HCT116 (cell line): ENCODE measurements at regions not wholly inside any gene's neighbourhood (a gene's known extent, or its start where the extent isn't known, plus 50 kb on each side); places are given as distances from the start of the nearest gene placed in this dataset.

ENCODE experiments used
- ATAC-seq: fragments of 200-7000 bp; cut with Tn5 transposase; 2 replicates; pipeline ENCODE4 v1.9.1; 2020; ENCODE audit warnings: mild to moderate bottlenecking, moderate library complexity
- BruUV-seq: library from RNA; stranded (reverse); fragments of 400-500 nt; replicated peaks from 2 replicates; lab custom pipeline; 2021; lab: Mats Ljungman, UMichigan
- CTCF ChIA-PET: fragments of 300-600 bp; sonication (Branson Sonifier 250); formaldehyde crosslinking; loops from one replicate; lab custom pipeline; 2021; ENCODE audit warnings: antibody characterized with exemption; lab: Charles Lee
- POLR2A ChIA-PET: fragments of 300-600, 350-600 bp; sonication (Branson Sonifier 250); formaldehyde crosslinking; loops from one replicate; lab custom pipeline; 2021; ENCODE audit warnings: antibody characterized with exemption; lab: Charles Lee
- RAD21 ChIA-PET, 2 experiments: fragments of 300-600 bp; sonication (Branson Sonifier 250); formaldehyde crosslinking; loops; one replicate each; lab custom pipeline; 2023; ENCODE audit warnings: low total read pairs in 2 of 2; ENCODE audit not compliant: uncharacterized antibody in 2 of 2, unreplicated experiment in 2 of 2, low non-redundant PET in 1 of 2; lab: Charles Lee
- DNase-seq: peaks from one replicate; pipeline ENCODE4 v3.0.0-alpha.2; 2010; ENCODE audit warnings: low read depth, low spot score
- H2AFZ ChIP-seq: fragments of 200-600 bp; shearing (Covaris generic), sonication (generic); 2 replicates; pipeline ENCODE4 v1.6.1; 2017; ENCODE audit warnings: low read depth, mixed run types, mixed read lengths, antibody characterized with exemption, low read length; ENCODE audit not compliant: poor library complexity, severe bottlenecking
- H3K27ac ChIP-seq: 2 replicates; pipeline ENCODE4 v1.5.1; 2012; ENCODE audit warnings: low read depth, low read length
- H3K27me3 ChIP-seq: fragments of 200-600 bp; sonication (generic); 2 replicates; pipeline ENCODE4 v1.6.1; 2016; ENCODE audit warnings: mixed run types, low read length, mixed read lengths; ENCODE audit not compliant: insufficient read depth
- H3K36me3 ChIP-seq, 2 experiments: fragments of 200-500 bp in 1 of 2; fragments of 200-600 bp in 1 of 2; sonication (Bioruptor generic) in 1 of 2; sonication (generic) in 1 of 2; 2 replicates each; pipeline versions ENCODE4 v1.5.1 to v1.6.1; 2014 to 2016; ENCODE audit warnings: low read length in 2 of 2, inconsistent platforms in 1 of 2, mixed read lengths in 1 of 2, mixed run types in 1 of 2; ENCODE audit not compliant: insufficient read depth in 2 of 2, control insufficient read depth in 1 of 2
- H3K4me1 ChIP-seq, 2 experiments: fragments of 200-600 bp in 1 of 2; sonication (generic) in 1 of 2; 2 replicates each; pipeline versions ENCODE4 v1.5.1 to v1.6.1; 2012 to 2017; ENCODE audit warnings: low read length in 2 of 2, inconsistent platforms in 1 of 2, mild to moderate bottlenecking in 1 of 2, mixed read lengths in 1 of 2, mixed run types in 1 of 2, moderate library complexity in 1 of 2; ENCODE audit not compliant: insufficient read depth in 2 of 2, control insufficient read depth in 1 of 2
- H3K4me2 ChIP-seq: fragments of 200-600 bp; sonication (generic); 2 replicates; pipeline ENCODE4 v1.6.1; 2017; ENCODE audit warnings: mixed run types, low read length, mixed read lengths
- H3K4me3 ChIP-seq, 2 experiments: fragments of 200-600 bp in 1 of 2; sonication (generic) in 1 of 2; replicated peaks in 1 of 2; 2 replicates each; pipeline ENCODE4 v1.5.1; 2011 to 2016; ENCODE audit warnings: low read length in 2 of 2, control low read depth in 1 of 2, low read depth in 1 of 2, mild to moderate bottlenecking in 1 of 2, mixed read lengths in 1 of 2, mixed run types in 1 of 2
- H3K79me2 ChIP-seq: fragments of 200-600 bp; sonication (generic); 2 replicates; pipeline ENCODE4 v1.6.1; 2017; ENCODE audit warnings: mild to moderate bottlenecking, mixed run types, low read length, moderate library complexity, mixed read lengths; ENCODE audit not compliant: insufficient read depth
- H3K9ac ChIP-seq: fragments of 200-600 bp; sonication (generic); 2 replicates; pipeline ENCODE4 v1.6.1; 2016; ENCODE audit warnings: low read length, mixed read lengths
- H3K9me2 ChIP-seq: fragments of 200-600 bp; sonication (generic), shearing (Covaris generic); 2 replicates; pipeline ENCODE4 v1.6.1; 2017; ENCODE audit warnings: mixed run types, mild to moderate bottlenecking, moderate library complexity; ENCODE audit not compliant: insufficient read depth
- H3K9me3 ChIP-seq, 2 experiments: fragments of 200-500 bp in 1 of 2; fragments of 200-600 bp in 1 of 2; sonication (Bioruptor generic) in 1 of 2; sonication (generic) in 1 of 2; 2 replicates each; pipeline ENCODE4 v1.6.1; 2014 to 2017; ENCODE audit warnings: low read length in 2 of 2, mixed read lengths in 2 of 2, inconsistent platforms in 1 of 2, low read depth in 1 of 2, mild to moderate bottlenecking in 1 of 2, mixed run types in 1 of 2, moderate library complexity in 1 of 2; ENCODE audit not compliant: control insufficient read depth in 1 of 2, insufficient read depth in 1 of 2
- H4K20me1 ChIP-seq: fragments of 200-600 bp; sonication (generic), shearing (Covaris generic); 2 replicates; pipeline ENCODE4 v1.6.1; 2017; ENCODE audit warnings: mixed run types, mild to moderate bottlenecking, moderate library complexity; ENCODE audit not compliant: insufficient read depth
- EGR1 ChIP-seq: IDR thresholded peaks from 2 replicates; pipeline ENCODE4 v1.6.1; 2012; ENCODE audit warnings: low read depth
- EZH2 ChIP-seq: fragments of 200-600 bp; sonication (generic); IDR thresholded peaks from 2 replicates; pipeline ENCODE4 v1.6.1; 2017; ENCODE audit warnings: antibody characterized with exemption, mixed run types
- FOSL1 ChIP-seq: IDR thresholded peaks from 2 replicates; pipeline ENCODE4 v1.6.1; 2012; ENCODE audit warnings: low read depth
- JUND ChIP-seq: IDR thresholded peaks from 2 replicates; pipeline ENCODE4 v1.6.1; 2012
- SP1 ChIP-seq: IDR thresholded peaks from 2 replicates; pipeline ENCODE4 v1.6.1; 2012; ENCODE audit warnings: low read depth
- YY1 ChIP-seq: IDR thresholded peaks from 2 replicates; pipeline ENCODE4 v1.6.1; 2011; ENCODE audit warnings: low read length, low read depth, moderate library complexity, mild to moderate bottlenecking; ENCODE audit not compliant: insufficient replicate concordance; ENCODE audit errors: extremely low read depth
- intact Hi-C: fragments of 100-400 bp; cut with micrococcal nuclease; formaldehyde crosslinking; loops from 2 replicates; pipeline ENCODE4 v1.10.0; 2022
- TF ChIP-seq, protein P1 (sequence below): IDR thresholded peaks from 2 replicates; pipeline ENCODE4 v1.6.1; 2012; ENCODE audit warnings: low read depth
- TF ChIP-seq, protein P2 (sequence below): IDR thresholded peaks from 2 replicates; pipeline ENCODE4 v1.6.1; 2012

DNA sequence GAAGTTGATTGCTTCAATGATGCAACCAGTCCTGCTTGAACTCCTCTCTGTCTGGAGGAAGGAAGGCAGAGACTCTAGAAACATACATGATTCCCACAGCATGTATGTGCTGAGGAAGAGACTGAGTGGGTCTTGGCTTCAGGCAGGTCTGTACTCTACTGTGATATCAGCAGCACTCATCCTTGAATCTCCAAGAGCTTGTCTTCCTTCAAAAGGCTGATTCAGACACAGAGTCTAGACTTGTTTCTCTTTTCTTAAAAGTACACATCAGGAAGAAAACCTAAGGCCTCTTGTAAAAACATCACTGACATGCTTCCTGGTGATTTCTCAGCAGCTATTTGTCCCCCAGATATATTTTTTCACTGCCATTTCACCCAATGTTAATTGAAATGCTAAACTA lies 155.7 kb upstream of the HEY2 start (continued):
- no peak for TF ChIP-seq EGR1

DNA sequence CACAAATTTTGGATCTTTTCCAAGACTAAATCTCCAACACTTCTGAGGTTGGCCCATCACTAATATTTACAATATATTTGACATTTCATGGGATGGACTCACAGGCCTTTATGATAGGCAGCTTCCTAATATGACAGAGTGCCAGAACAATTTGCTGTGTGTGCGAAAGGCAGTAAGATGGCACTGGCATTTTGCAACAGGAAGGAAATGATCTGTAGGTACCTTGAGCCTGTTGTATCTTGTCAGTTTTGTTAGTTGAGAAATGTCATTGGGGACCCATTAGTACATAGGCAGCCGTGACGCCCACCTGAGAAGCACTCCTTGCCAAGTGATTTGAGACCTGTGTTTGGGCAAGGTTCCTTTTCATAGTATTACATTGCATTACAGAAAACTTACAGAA lies 153.4 kb upstream of the HEY2 start:
- no peak overlapping the region for H3K4me2 ChIP-seq
- H4K20me1 ChIP-seq = no peaks in the 10 kb centered on the region
- no peak for TF ChIP-seq SP1
- no peak for TF ChIP-seq FOSL1
- TF ChIP-seq, protein P1, sequence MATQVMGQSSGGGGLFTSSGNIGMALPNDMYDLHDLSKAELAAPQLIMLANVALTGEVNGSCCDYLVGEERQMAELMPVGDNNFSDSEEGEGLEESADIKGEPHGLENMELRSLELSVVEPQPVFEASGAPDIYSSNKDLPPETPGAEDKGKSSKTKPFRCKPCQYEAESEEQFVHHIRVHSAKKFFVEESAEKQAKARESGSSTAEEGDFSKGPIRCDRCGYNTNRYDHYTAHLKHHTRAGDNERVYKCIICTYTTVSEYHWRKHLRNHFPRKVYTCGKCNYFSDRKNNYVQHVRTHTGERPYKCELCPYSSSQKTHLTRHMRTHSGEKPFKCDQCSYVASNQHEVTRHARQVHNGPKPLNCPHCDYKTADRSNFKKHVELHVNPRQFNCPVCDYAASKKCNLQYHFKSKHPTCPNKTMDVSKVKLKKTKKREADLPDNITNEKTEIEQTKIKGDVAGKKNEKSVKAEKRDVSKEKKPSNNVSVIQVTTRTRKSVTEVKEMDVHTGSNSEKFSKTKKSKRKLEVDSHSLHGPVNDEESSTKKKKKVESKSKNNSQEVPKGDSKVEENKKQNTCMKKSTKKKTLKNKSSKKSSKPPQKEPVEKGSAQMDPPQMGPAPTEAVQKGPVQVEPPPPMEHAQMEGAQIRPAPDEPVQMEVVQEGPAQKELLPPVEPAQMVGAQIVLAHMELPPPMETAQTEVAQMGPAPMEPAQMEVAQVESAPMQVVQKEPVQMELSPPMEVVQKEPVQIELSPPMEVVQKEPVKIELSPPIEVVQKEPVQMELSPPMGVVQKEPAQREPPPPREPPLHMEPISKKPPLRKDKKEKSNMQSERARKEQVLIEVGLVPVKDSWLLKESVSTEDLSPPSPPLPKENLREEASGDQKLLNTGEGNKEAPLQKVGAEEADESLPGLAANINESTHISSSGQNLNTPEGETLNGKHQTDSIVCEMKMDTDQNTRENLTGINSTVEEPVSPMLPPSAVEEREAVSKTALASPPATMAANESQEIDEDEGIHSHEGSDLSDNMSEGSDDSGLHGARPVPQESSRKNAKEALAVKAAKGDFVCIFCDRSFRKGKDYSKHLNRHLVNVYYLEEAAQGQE = no peak
- TF ChIP-seq EZH2 = no peak
- TF ChIP-seq, protein P2, sequence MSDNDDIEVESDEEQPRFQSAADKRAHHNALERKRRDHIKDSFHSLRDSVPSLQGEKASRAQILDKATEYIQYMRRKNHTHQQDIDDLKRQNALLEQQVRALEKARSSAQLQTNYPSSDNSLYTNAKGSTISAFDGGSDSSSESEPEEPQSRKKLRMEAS = no peak
- TF ChIP-seq JUND = no peak
- TF ChIP-seq YY1 = no peak
- H3K4me1 ChIP-seq = no peaks in the 10 kb centered on the region
- H3K9me3 ChIP-seq = no peaks in the 10 kb centered on the region
- H2AFZ ChIP-seq = no peak overlapping the region
- RAD21 ChIA-PET = no interaction called here
- no TSS peak for BruUV-seq
- no peak for DNase-seq
- no peak overlapping the region for H3K4me3 ChIP-seq
- H3K9ac ChIP-seq = no peak overlapping the region
- H3K9me2 ChIP-seq = no peaks in the 10 kb centered on the region
- H3K27ac ChIP-seq = no peak overlapping the region
- peaks cover 17% of the 10 kb centered on the region for H3K27me3 ChIP-seq
- POLR2A ChIA-PET = no interaction called here
- CTCF ChIA-PET = no interaction called here
- no peak for ATAC-seq
- intact Hi-C loops = no loop called here
- no peaks in the 10 kb centered on the region for H3K79me2 ChIP-seq
- no peaks in the 10 kb centered on the region for H3K36me3 ChIP-seq
